Fibroblast of skin of scalp (primary cell): ENCODE measurements at regions not wholly inside any gene's neighbourhood (a gene's known extent, or its start where the extent isn't known, plus 50 kb on each side); places are given as distances from the start of the nearest gene placed in this dataset.

Source experiments
- DNase-seq: peaks from one replicate; pipeline ENCODE4 v3.0.0-alpha.2; 2013

DNA sequence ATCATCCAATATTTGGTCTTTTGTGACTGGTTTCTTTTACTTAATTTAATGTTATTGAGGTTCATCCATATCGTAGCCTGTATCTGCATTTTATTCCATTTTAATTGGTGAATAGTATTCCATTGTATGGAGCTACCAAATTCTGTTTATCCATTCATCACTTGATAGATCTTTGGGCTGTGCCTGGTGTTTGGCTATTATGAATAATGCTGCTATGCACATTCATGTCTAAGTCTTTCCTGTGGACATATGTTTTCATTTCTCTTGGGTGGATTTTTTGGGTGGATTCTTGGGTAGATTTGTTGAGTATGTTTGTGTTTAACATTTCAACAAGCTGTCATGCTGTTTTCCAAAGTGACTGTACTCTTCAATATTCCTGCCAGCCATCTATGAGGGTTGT, 52.5 kb upstream of the NEDD4L start:
- no peak for DNase-seq

DNA sequence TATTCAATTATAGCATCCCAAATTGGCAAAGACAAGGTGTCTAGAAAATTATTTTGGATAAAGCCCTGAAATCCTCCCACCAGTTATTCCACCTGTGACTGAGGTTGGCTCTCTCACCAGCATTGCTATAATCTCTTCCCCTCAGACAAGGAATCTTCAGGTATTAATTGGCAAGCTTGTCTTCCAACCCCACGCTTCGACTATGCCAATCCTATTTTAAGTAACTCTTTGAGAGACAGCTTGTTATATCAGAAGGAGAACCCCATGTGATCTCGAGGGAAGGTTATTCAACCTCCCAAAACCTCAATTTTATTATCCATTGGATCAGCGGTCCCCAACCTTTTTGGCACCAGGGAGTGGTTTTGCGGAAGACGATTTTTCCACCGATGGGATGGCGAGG, 54.5 kb upstream of the NEDD4L start:
- DNase-seq = no peak

DNA sequence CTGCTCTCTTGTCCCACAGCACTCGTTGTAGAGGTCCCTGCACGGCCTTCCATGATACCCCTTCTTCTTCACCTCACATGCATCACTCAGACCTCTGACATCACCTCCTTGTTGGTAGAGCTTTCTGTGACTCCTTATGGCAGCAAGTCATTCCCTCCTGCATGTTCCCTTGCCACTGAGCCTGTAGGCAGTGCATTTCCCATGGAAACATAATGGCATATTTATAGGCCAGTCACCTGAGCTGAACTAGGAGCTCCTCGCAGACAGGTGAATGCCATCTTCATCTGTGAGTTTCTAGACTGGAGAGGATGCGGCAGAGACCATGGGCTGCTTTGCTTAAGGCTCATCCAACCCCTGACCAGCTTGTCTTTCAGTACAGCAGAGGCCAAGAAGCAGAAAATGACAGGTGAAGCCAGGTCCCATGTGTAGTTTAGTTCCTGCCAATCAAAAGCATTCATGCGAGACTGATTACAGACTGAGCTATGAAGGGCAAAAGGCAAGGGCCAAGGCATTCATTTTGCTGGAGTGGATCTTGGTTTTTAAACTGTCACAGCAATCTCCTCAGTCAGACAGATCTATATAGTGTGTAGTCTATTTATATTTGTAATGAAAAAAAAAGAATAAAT, 59.4 kb upstream of the NEDD4L start:
- no peak for DNase-seq

DNA sequence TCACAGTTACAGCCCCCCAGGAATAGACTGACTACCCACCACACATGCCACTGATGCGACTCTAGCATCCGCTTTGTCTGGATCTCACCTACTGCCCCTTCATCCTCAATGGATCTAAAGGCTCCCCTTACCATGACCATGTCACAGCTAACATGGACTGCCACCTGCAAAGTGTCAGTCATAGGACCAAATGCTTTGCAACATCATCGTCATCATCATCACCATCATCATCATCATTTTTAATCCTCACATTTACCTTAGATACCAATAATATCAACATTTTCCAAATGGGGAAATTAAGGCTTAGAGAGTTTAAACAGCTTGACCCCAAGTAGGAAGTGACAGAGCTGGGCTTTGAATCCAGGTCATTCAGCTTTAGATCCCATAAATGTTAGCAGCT, 60.1 kb upstream of the NEDD4L start:
- DNase-seq = no peak

DNA sequence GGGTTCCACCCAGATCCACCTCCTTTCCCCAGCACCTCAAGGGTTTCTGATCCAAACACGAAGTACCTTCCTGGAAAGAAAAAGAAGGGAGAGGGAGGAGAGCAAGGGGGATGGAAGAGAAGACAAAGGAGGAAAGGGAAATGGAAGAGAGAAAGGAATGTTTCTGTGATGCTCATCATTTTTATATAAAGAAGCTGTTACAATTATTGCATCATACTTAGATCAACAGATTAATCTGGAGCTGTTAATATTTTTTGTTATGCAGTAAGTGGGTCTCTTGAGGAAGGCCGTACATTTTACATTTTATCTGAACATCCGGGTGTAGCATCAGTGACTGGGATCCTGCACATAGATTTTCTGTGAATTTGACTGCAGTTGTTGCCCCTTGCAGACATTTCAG, 60.6 kb upstream of the NEDD4L start:
- DNase-seq = no peak

DNA sequence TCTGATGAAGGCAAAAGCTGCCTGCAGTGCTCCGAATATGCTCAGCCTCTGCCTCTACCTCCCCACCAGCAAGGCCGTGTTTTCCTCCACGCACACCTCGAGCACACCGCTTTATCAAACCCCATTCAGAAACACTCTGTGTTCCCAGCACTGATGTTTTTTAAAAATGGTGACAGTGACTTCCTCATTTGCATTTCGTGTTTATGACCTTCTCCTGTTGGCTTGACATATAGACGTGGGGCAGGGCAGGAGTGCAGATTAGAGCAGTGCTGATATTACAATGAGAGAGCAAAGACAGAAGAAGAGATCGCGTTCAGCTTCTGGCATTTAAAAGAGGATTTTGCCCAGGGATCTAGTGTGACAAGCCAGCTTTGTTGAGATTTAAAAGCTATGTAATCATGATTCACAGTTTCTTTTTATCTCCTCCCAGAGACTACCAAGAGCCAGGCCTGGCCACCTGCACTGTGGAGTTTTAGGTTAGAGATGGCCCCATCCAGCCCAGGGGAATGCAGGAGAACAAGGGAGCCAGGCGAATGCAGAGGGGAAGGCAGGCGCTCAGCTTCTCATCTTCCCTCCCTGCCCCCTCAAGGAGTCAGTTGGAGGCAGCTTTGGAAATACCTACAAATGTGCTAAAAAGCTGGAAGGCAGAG, 61.5 kb upstream of the NEDD4L start:
- no peak for DNase-seq

DNA sequence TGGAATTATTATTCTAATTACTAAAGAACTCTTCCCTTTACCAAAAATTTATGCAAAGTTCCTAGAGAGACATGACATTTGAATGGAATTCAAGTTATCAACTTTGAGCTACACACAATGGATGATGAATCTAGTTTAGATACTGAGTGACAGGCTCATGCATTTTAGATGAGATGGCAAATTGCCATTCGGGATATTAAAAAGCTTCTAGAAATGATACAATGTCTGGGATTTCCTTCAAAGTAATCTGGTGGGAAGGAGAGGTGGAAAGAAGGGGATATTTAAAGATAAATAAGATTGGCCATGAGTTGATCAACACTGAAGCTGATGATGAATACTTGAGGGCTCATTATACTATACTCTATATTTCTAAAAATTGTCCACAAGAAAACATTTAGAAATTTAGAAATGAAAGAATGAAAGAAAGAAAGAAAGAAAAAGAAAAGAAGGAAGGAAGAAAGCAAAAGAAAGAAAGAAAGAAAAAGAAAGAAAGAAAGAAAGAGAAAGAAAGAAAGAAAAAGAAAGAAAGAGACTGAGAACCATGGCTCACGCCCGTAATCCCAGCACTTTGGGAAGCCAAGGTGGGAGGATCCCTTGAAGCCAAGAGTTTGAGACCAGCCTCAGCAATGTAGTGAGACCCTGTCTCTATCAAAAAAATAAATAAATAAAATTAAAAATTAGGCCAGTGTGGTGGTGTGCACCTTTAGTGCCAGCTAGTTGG, 62.6 kb upstream of the NEDD4L start:
- DNase-seq = no peak

DNA sequence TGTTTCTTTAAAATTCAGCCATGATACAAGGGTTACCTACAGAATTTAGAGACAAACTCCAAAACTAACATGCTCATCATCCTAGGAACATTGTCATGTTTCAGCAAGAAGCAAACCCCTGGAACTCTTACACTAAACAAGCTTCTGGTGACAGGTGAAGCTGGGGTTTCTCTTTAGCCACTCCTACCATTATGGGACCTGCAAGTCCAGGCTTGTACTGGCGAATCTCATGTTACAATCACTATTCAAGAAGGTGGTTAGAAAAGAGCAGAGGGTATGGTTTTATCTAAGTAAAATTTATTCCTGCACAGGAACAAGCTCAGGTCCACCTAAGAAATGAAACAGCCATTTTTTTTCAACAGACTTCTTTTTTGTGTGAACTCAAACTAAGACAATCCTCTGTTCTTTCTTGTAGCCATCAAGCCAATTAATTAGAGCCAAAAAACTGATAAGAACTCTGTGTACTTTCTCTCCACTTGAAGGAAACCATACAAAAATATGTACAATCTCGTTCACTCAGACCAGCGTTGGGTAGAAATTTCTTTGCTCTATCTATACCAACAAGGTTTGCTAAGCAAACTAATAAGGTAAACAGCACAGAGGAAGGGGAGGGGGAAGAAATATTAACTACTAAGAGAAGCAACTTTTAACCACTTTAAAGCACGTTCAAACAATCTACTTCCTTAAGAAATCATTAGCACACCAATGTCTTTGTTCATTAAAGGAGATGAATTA, 63.3 kb upstream of the NEDD4L start:
- DNase-seq = no peak

DNA sequence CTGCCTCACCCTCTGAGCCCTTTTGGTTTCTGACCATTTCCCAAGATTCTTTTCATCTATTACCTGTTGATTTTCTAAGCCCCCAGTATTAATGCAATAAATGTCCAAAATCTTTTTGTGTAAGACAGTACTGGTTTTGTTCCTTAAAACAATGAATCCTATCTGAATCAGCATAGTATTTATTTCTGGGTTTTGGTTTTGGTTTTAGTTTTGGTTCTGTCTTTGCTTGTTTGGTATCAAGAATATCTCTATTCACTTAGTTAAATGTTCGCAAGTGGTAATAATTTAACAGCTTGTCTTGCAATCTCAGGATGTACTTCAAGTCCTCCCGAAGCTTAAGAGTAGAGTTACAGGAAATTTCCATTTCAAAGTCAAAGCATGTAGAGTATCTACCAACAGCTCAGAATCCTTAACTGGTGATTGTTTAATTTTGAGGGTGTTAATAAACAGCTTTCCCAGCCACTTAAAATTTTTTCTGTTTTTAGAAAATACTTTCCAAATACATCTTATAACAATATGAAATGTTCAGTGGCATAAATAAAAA, 67.7 kb upstream of the NEDD4L start:
- DNase-seq = no peak

DNA sequence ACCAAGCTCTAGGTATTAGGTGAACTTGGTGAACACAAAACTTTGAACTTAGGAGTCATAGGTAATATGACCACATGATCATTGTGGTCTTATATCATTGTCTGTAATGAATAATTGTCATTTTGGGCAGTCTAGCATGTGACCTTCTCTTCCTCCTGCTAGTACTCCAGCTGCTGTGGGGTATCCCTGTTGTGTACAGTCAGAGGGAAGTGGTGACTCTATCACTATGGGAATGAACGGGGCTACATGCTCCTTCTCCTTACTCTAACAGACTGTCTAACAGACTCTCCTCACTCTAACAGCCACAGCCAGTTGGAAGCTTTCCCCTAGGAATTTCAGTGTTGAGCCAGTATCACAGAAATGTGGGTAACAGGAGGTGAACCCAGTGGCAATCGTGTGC, 68.2 kb upstream of the NEDD4L start:
- DNase-seq = no peak

DNA sequence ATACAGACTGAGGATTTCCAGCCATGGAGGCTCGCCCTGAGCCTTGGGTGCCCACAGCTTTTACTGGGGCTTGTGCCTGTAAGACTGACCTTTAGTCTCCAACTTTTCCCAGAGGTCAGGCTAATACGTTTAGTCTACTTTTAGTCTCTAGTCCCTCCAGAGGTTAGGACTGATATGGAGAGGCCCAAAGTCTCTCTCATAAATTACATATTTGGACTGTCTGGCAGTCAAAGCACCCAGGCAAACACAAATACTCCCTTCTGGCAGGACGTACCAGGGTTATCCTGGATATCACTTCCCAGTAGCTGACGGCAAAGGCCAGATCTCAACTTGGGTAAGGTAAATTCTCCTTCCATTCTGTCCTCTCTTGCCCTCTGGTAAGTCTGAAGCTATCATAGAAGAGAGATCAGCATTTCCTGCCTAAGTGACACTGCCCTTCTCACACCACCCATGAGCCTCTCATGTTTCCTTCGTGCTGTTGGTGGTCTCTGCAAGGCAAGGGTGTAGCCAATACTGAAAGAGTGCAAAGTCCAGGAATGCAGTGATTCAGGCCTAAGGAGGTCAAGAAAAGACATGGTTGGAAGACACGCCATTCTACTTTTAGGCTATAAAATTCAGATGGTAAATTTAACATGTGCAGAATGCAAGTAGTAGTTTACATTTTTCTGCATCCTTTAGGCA, 69.3 kb upstream of the NEDD4L start:
- no peak for DNase-seq

DNA sequence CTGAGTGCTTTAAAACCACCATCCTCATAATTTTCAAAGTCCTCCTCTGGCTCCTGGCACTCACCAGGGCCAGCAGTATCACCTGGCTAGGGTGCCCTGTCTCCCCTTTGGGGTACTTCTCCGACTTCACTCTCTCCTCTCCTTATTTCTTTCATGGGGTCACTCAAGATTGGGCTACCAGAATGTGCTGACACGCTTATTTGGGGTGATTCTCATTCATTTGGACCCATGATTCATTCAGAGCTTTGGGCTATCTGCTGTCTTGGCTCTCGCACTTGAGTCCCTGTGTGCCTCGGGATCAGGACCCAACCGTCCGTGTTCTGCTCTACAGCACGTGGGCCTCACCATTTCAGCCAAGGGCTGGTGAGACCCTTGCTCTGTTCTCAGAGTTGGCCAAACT, 70.1 kb upstream of the NEDD4L start:
- no peak for DNase-seq

DNA sequence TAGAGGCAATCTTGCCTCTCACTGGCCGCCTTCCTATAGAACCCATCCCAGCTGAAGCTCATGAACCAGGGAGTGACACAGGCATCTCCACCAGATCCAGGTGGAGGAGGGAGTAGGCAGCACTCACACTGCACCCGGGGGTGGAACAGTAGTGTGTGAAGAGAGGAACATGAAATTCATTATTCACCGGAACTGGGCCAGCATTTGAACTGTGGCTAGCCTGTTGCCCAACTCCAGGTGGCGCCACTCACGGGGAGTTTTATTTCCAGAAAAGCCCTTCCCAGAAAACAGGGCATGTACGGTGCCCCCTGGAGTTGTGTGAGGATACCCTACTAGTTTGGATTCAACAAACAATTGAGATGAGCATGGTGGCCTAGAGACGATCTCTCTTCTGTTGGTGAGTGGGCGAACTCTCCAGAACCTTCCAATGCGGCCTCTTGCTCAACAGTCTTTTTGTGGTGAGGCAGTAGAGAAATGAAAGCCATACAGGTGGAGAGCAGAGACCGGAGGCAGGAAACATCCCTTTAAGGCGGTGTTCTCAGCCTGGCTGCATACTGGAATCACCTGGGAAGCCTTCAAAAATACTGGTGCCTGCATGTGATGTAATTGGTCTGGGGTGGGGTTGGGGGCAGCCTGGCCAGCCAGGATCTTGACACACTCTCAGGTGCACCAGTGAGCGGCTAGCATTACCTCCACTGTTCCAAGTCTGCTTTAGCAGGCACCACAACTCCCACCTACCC, 73.5 kb upstream of the NEDD4L start:
- DNase-seq = no peak

DNA sequence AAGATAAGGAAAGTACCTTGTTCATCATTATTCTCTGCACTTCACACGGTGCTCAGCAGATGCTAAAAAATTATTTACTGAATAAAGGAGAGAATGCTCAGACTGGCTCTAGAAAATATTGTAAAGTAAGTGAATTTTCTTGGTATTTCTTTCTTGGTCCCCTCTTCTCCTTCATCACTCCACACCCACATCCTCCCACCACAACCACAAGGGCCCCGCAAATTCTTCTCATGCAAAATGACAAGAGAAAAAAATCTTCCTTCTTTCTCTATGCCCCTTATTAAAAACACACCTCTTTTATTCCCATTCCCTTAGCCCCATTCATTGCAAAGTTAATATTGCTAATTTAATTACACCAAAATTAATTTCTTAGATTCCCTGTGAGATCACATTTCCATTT, 74.2 kb upstream of the NEDD4L start:
- DNase-seq = no peak

DNA sequence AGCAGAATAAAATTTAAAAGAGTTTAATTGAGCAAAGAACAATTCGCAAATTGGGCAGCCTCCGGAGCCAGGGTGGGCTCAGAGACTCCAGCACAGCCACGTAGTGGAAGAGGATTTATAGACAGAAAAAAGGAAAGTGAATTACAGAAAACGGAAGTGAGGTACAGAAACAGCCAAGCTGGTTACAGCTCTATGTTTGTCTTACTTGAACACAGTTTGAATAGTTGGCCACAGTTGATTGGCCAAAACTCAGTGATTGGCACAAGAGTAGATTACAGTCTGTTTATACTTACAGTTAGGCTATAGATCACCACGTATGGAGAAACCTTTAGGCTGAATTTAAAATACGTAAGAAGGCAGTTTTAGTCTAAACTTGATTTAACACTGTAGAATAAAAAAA, 78.8 kb upstream of the NEDD4L start:
- DNase-seq = no peak

DNA sequence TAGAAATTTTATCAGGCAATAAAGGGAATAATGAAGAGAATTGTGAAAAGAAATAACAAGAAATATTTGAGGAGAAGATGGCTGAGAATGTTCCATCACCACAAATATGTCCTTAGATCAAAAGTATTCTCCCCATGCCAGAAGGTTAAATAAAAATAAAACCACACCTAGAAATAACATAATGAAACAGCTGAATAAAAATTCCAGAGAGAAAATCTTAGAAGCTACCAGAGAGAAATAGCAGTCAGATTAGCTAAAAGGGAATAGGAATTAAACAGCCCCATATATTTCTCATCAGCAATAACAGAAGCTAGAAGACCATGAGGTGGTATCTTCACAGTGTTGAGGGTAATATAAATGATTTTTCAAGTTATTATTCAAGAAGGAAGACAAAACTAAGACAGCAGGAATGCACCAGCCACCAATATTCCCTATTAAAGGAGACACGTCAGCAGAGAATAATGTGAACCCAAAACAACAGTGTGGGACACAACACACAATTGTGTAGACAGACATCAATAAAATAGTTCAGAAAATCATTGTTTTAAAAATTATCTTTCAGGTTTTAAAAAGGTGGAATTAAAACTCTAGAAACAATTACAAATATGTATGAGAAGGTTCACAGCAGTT, 82.0 kb upstream of the NEDD4L start:
- DNase-seq = peak; percentile 37

DNA sequence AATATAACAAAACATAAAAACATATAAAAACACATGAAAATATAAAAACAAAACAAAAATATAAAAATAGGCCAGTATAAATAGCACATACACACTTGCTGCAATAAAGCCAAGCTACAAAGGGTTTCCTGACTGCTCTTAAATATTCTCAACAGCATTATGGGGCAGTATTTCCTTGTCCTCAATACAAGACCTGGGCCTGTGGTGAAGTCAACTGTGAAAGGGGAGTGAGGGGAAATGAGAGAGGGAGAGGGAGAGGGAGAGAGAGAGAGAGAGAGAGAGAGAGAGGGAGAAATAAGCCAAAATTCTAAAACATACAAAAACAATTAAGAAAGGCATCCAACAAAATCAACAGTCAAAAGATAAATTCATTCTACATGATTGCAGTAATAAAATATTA, 82.6 kb upstream of the NEDD4L start:
- DNase-seq = no peak

DNA sequence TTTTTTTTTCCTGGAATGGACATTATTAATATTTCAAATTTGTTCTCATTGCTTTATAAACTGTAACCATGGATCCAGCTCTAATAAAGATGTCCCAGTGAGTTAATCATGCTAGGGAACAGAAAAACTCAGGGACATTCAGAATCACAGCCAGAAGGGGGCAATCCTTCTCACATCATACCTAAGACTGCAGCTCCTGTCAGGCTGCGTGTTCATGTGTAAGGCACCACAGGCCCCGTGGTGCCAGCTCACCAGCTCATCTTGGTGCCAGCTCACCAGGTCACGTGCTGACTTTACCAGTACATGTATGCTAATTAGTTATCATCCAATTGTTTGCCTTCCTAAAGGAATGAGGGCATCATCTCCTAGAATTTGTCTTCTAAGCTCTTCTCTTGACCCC, 84.7 kb upstream of the NEDD4L start:
- DNase-seq = peak; percentile 60

DNA sequence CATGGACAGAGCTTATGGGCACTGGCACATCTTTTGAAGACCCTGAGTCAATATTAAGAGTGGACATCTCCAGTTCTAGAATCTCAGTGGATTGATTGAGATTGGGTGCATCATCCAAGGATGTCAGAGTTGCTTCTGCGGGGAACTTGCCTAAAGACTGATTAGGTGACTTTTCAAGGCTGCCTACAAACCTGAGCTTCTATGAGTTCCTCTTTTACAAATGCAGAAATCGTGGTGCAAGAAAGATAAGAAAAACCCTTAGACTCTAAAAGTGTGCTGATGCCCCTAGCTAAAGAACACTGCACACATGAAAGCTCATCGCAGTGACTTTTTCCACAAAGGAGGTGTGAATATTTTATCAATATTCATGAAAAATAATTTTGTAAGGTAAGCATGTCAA, 86.8 kb upstream of the NEDD4L start:
- DNase-seq = no peak

DNA sequence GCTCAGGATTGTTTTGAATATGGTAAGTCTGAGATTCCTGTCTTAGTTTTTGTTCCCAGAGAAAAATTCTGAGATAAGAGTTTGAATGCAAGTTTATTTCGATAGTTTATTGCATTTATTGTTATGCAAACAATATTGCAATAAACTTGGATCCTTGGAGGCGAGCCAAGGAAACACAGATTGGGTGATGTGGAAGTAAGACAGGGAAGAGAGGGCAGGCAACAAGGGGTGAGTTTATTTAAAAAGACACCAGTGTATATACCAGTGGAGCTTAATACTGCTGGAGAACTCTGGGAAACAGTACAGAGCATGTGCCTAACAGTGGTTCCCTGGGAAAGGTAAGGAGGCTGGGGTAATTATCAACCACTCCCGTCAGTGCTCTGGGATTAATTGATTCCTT, 87.5 kb upstream of the NEDD4L start:
- no peak for DNase-seq

DNA sequence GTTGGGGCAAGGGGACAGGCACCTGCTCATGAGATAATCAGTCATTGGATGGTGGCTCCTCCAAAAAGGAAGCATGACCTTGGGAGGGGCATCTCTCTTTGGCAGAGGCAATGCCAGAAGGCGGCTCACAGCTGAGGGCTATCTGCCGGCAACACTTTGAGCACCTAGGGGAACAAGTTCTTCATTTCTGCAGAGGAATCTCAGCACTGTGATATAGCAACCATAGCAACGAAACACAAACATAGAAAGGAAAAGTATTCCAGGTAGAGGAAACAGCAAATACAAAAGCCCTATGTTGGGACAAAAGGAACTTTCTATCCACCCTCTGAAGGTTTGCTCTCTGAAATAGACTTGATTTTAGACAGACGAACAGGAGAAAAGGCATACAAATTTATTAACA, 89.1 kb upstream of the NEDD4L start:
- no peak for DNase-seq
